ENCODE measurements at regions not wholly inside any gene's neighbourhood (a gene's known extent, or its start where the extent isn't known, plus 50 kb on each side); places are given as distances from the start of the nearest gene placed in this dataset.

- TF ChIP-seq, protein P1, sequence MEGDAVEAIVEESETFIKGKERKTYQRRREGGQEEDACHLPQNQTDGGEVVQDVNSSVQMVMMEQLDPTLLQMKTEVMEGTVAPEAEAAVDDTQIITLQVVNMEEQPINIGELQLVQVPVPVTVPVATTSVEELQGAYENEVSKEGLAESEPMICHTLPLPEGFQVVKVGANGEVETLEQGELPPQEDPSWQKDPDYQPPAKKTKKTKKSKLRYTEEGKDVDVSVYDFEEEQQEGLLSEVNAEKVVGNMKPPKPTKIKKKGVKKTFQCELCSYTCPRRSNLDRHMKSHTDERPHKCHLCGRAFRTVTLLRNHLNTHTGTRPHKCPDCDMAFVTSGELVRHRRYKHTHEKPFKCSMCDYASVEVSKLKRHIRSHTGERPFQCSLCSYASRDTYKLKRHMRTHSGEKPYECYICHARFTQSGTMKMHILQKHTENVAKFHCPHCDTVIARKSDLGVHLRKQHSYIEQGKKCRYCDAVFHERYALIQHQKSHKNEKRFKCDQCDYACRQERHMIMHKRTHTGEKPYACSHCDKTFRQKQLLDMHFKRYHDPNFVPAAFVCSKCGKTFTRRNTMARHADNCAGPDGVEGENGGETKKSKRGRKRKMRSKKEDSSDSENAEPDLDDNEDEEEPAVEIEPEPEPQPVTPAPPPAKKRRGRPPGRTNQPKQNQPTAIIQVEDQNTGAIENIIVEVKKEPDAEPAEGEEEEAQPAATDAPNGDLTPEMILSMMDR (IDR thresholded peaks at IDR 0.05 in 4 of 5, conservative IDR thresholded peaks at IDR 0.05 in 1 of 5) = no peak
- TF ChIP-seq POLR2A (IDR thresholded peaks at IDR 0.05) = no peak
Measured at GRCh38 chr9:135360617-135361016, 119.0 kb upstream of the PPP1R26 start.

All from gastrocnemius medialis (tissue), 4 donors.